Aorta (tissue), 5 donors: ENCODE measurements at regions not wholly inside any gene's neighbourhood (a gene's known extent, or its start where the extent isn't known, plus 50 kb on each side); places are given as distances from the start of the nearest gene placed in this dataset.
"Not testable (repeated sequence)": the region's sequence is repeated elsewhere in the genome, so short reads cannot be mapped to it uniquely, and the experiment has no call there.

Experiments
- ATAC-seq: fragments of 200-7000 bp; cut with Tn5 transposase; one replicate; pipeline ENCODE4 v1.9.1; 2022; ENCODE audit warnings: moderate library complexity; ENCODE audit not compliant: low FRiP score
- DNase-seq, 2 donors: peaks; one replicate each; pipeline ENCODE4 v3.0.0-alpha.2; 2020
- H3K27ac ChIP-seq, 2 donors: one replicate each; pipeline ENCODE4 v1.5.1; 2013; ENCODE audit warnings: low read length in 2 of 2, mild to moderate bottlenecking in 2 of 2, moderate library complexity in 2 of 2, control low read depth in 1 of 2, inconsistent platforms in 1 of 2, low read depth in 1 of 2
- H3K27me3 ChIP-seq, 2 donors: one replicate each; pipeline ENCODE4 v1.6.1; 2013; ENCODE audit warnings: control low read depth in 1 of 2, low read length in 1 of 2, mild to moderate bottlenecking in 1 of 2, moderate library complexity in 1 of 2; ENCODE audit not compliant: insufficient read depth in 2 of 2, control insufficient read depth in 1 of 2
- H3K36me3 ChIP-seq, 2 donors: one replicate each; pipeline ENCODE4 v1.6.1; 2013; ENCODE audit warnings: control low read depth in 1 of 2, low read length in 1 of 2, mild to moderate bottlenecking in 1 of 2; ENCODE audit not compliant: insufficient read depth in 2 of 2, control insufficient read depth in 1 of 2
- H3K4me1 ChIP-seq, 2 donors: one replicate each; pipeline ENCODE4 v1.6.1; 2013; ENCODE audit warnings: low read length in 2 of 2, control low read depth in 1 of 2, mild to moderate bottlenecking in 1 of 2, moderate library complexity in 1 of 2; ENCODE audit not compliant: insufficient read depth in 2 of 2, control insufficient read depth in 1 of 2
- H3K4me3 ChIP-seq, 2 donors: one replicate each; pipeline ENCODE4 v1.5.1; 2013; ENCODE audit warnings: low read length in 2 of 2, control low read depth in 1 of 2, mild to moderate bottlenecking in 1 of 2
- H3K9me3 ChIP-seq: one replicate; pipeline ENCODE4 v1.6.1; 2013; ENCODE audit warnings: mild to moderate bottlenecking, low read length; ENCODE audit not compliant: control insufficient read depth
- WGBS, 2 donors: extraction: QIAGEN DNeasy Blood & Tissue Kit; methylation state at CpG; one replicate each; pipeline ENCODE4 v1.1.7; 2013; 5-methylcytosine and 5-hydroxymethylcytosine counted together
- intact Hi-C, 2 donors: fragments of 100-400 bp; cut with DNase I; formaldehyde crosslinking; loops; one replicate each; pipeline versions ENCODE4 v1.14.2 to v1.15.0; 2022
- donor health status: healthy with polysubstance abuse.
- donor health status: Bipolar disorder and iron deficiency.
- donor health status: DM: no; HTN: no; CAD: no.
- donor health status: DM: no; HTN: no; CAD: no.
- donor health status: DM: yes; HTN: yes; CAD: no.

DNA sequence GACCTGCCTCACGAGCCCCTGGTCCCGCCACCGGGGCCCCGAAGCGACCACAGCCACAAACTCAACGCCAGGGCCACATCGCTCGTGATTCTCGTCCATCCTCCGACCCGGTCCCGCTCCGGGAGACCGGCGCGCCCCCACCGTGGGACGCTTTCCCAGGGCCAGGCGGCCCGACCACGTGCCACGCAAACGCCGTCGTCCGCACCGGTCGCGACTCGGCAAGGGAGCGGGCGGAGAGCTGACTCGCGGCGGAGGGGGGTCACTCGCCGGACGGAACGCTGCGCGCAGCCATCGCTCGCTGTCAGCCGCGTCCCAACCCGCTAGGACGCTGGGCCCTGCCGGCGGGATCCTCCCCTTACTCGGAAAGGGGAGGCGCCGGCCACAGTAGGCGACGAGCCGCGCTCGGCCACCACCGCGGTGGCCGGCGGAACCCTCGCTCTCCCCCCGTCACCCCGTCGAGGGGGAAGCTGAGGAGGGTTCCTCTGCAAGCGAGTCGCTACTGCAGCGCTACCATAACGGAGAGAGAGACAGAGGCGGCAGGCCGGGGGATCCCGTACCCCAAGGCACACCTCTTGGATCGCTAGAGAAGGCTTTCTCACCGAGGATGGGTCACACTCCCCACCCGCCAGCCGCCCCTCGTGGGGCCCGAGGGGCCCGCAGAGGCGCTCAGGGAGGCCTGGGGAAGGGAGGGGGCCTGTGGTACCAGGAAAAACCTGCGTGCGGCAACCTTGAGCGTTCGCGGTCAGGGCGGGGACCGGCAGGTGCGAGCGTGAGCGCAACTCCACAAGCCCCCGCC, 511.8 kb upstream of the ZNF337 start:
- no peak overlapping the region for H3K27ac ChIP-seq
- H3K36me3 ChIP-seq, result no peaks in the 10 kb centered on the region
- DNase-seq (peak; percentile 32 to 75), ATAC-seq (peak; percentile 33)
- no peak overlapping the region for H3K4me3 ChIP-seq
- no peaks in the 10 kb centered on the region for H3K27me3 ChIP-seq
- no peaks in the 10 kb centered on the region for H3K9me3 ChIP-seq
- no peaks in the 10 kb centered on the region for H3K4me1 ChIP-seq
- intact Hi-C loops, result no loop called here
- WGBS, 2 donors, result 5% methylated on average over 71 to 91 of the region's 91 CpGs

DNA sequence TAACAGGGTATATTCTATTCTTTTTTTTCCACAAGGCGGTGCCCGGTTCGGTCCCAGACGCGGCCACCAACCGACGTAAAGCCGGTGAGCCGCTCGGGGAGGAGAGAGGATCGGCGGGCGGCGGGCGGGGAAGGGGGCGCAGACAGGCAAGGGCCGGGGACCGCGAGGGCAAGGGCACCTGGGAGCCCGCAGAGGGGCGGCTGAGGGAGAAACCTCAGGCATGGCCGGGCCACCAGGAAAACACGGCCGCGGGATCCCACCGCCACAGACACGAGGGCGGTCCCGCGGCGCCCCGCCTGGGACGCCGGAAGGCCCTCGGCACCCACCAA, 511.3 kb upstream of the ZNF337 start:
- H3K4me3 ChIP-seq, ATAC-seq, H3K27me3 ChIP-seq, H3K36me3 ChIP-seq, H3K4me1 ChIP-seq, intact Hi-C loops, H3K9me3 ChIP-seq, H3K27ac ChIP-seq: not testable (repeated sequence)
- WGBS, 2 donors, result 6 to 8% methylated on average over 25 to 35 of the region's 35 CpGs
- peak; percentile 32 to 69 for DNase-seq

DNA sequence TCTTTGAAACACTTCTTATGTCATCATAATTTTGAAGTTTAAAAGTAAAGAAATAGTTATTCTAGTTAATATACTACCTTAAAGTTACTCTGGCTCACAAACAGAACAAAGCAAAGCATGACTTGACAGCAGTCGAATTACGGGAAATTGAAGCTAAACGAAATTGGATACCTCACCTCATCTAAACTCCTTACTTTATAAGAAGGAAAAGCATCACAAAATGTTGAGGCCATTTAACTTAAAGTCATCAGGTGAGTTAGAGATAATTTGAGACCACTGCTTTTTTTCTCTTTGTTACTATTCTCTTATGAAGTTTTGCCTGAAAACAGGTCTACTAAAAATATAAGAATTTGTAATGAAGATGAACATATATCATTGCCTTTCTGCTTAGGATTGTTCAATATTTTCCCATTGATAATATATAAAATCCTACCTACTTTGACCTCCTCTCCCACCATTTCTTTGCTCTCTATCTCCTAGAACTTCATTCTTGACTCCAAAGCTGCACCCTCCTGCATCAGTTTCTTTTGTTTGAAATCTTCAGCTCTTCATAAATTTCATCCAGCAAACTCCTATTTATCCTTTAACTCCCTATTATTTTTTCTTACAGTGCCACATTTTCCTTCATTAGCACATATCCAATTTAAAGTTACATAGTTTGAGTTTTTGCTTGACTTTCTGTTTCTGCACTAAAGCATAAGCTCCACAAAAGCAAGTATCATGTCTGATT, 510.7 kb upstream of the ZNF337 start:
- H3K27ac ChIP-seq, result no peak overlapping the region
- no peaks in the 10 kb centered on the region for H3K27me3 ChIP-seq
- ATAC-seq (no peak), DNase-seq (no peak)
- no peak overlapping the region for H3K4me3 ChIP-seq
- 51 to 60% methylated on average over 3 of the region's 3 CpGs for WGBS, 2 donors
- intact Hi-C loops, result no loop called here
- H3K4me1 ChIP-seq, result no peaks in the 10 kb centered on the region
- H3K36me3 ChIP-seq, result no peaks in the 10 kb centered on the region
- H3K9me3 ChIP-seq, result no peaks in the 10 kb centered on the region

DNA sequence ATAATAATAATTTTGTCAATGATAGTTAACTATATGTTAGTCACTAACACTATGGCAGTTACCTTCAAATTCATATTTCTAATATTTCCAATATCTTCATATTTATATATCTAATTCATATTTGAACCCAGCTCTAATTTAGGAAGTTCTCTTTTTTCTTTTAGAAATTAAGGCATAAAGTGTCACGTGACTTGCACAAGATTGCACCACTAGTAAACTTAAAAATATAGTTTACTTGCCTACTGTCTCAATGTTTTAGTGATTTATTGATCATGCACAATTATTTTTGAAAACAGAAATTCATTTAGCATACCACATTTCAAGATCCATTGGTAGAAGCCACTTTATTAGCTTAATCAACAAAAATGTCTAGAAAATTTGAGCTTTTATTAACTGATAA, 508.7 kb upstream of the ZNF337 start:
- no peak for DNase-seq
- H3K9me3 ChIP-seq, result no peaks in the 10 kb centered on the region
- H3K36me3 ChIP-seq, result no peaks in the 10 kb centered on the region
- intact Hi-C loops, result no loop called here
- H3K4me1 ChIP-seq, result no peaks in the 10 kb centered on the region
- H3K4me3 ChIP-seq, result no peak overlapping the region
- H3K27me3 ChIP-seq, result no peaks in the 10 kb centered on the region
- ATAC-seq, result no peak
- no peak overlapping the region for H3K27ac ChIP-seq
- 0 to 25% methylated on average over 1 of the region's 1 CpG for WGBS, 2 donors

DNA sequence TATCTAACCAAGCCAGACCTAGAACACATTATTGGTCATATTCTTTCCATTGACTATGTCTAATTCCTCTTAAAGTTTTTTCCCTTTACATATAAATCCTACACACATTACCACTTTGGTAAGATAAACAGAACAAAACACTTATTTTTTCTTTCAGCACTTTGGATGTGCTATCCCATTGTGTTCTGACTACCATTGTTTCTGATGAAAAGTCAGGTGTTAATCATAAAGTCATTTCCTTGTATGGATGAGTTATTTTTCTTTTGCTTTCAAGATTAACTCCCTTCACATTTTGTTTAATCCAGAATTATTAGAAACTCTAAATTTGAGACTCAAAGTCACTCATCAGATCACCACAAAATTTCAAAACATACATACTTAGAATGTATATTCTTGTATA, 504.4 kb upstream of the ZNF337 start:
- ATAC-seq, H3K4me1 ChIP-seq, H3K9me3 ChIP-seq, H3K4me3 ChIP-seq, H3K27ac ChIP-seq, H3K36me3 ChIP-seq, DNase-seq, H3K27me3 ChIP-seq, intact Hi-C loops: not testable (repeated sequence)

DNA sequence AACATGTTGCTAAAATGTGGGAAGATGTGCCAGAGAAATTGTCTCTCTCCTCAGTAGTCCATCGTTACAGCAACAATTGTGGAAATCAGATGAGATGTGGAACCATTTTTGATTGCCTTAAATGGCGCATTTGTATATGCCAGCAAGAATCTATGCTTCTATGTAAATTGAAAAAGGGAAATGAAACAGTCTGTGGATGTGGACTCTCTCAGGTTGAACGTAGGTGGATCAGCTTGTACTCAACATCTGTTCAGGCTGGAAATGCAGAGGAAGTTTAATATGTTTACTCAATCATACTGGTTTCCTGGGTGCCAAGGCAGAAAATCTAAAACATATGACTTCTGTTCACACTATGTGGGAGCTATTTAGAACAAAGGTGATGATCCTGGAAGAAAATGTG, 490.7 kb upstream of the ZNF337 start:
- DNase-seq, H3K36me3 ChIP-seq, H3K27ac ChIP-seq, intact Hi-C loops, H3K27me3 ChIP-seq, H3K4me3 ChIP-seq, ATAC-seq, H3K9me3 ChIP-seq, H3K4me1 ChIP-seq: not testable (repeated sequence)
- 76 to 80% methylated on average over 3 of the region's 3 CpGs for WGBS, 2 donors

DNA sequence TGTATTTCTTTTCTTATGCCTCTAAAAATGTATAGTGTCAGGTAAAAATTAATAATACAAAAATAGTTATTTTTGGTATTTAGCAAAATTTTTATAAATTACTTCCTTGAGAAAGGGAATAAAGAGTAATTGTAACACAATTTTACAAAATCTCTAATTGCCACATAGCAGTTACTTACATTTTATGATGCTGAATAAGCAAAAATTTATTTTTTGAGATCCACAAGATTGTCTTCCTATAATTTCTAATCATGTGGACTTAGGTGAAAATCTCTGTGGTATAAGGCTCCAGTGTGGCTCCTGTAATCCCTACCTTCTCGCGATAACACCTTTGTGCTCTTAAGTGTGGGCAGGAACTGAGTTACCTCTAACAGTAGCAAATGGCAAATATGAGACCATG, 487.1 kb upstream of the ZNF337 start:
- 96% methylated on average over 2 of the region's 2 CpGs for WGBS, 2 donors
- ATAC-seq, intact Hi-C loops: not testable (repeated sequence)

DNA sequence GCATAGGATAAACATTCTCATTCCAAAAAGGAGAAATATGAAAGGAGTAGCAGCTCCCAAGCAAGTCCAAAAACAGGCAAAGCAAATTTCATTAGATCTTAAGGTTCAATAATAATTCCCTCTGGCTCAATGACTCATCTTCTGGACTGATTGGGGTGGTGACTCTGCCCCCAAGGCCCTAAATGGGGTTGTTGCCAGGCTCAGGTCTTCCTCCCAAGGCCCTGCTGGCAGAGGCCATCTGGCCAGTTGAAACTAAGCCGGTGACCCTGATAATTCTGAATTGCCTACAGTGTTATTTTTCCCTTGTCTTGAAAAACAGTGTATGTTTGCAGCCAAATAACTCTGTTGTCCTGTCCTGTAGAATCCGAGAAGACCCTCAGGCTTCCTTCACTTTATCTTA, 484.7 kb upstream of the ZNF337 start:
- 55 to 62% methylated on average over 2 of the region's 2 CpGs for WGBS, 2 donors
- H3K9me3 ChIP-seq, H3K4me1 ChIP-seq, H3K4me3 ChIP-seq, H3K27ac ChIP-seq, DNase-seq, H3K27me3 ChIP-seq, ATAC-seq, intact Hi-C loops, H3K36me3 ChIP-seq: not testable (repeated sequence)

More for the DNA sequence above, 487.1 kb upstream of the ZNF337 start:
- H3K9me3 ChIP-seq, H3K27ac ChIP-seq, H3K4me1 ChIP-seq, H3K27me3 ChIP-seq, H3K36me3 ChIP-seq, H3K4me3 ChIP-seq, DNase-seq: not testable (repeated sequence)

DNA sequence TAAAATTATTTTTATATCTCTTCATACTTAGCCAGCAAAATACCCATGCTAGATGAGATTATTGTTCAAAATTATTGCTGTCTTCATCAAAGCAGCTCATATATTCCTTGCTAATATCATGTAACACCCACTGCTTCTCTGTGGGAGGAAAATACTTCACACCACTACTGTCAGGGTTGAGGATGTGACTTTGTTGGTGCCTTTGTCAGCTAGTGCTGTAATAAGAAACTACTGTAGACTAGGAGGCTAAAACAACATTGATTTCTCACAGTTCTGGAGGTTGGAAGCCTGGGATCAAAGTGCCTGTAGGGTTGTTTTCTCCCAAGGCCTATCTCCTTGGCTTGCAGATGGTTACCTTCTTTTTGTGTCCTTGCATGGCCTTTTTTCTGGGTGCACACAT, 475.2 kb upstream of the ZNF337 start:
- DNase-seq, H3K36me3 ChIP-seq, ATAC-seq, H3K4me1 ChIP-seq, H3K27ac ChIP-seq, H3K27me3 ChIP-seq, H3K9me3 ChIP-seq, H3K4me3 ChIP-seq, intact Hi-C loops: not testable (repeated sequence)
